GM10248 (cell line): ENCODE measurements at regions not wholly inside any gene's neighbourhood (a gene's known extent, or its start where the extent isn't known, plus 50 kb on each side); places are given as distances from the start of the nearest gene placed in this dataset.

Experiments
- CTCF ChIA-PET: fragments of 300-600 bp; sonication (Branson Sonifier 250); formaldehyde crosslinking; extraction: SDS; loops from one replicate; lab custom pipeline; 2021; ENCODE audit warnings: antibody characterized with exemption; lab: Yijun Ruan, JAX
- POLR2A ChIA-PET: fragments of 350-650 bp; sonication (Branson Sonifier 250); formaldehyde crosslinking; extraction: SDS; loops from one replicate; lab custom pipeline; 2020; ENCODE audit warnings: antibody characterized with exemption; lab: Yijun Ruan, JAX
- DNase-seq: peaks from one replicate; pipeline ENCODE4 v3.0.0; 2012; ENCODE audit errors: extremely low spot score
- TF ChIP-seq, protein P1 (sequence below): IDR thresholded peaks from 2 replicates; pipeline ENCODE4 v1.5.1; 2012; ENCODE audit warnings: mild to moderate bottlenecking, low read depth; ENCODE audit errors: extremely low read depth, missing control alignments, control extremely low read depth

DNA sequence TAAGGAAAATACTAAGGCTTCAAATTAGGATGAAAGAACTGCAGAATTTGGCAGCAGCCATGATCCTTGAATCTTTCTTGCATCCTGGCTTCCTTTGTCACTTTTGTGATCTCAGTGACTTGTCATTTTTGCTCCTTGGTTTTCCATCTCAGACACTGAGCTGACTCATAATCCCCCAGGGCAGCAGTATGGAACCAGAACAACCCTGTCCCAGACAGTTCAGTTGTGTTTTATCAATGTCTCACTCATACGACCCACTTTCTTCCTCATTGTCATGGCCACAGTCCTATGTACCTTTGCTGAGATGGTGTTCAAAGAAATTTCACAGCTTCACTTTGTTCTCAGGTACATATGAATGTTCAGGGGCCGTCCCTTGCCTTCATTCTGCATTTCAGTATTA, 488.5 kb upstream of the BTBD3 start:
- no peak for DNase-seq
- ChIA-PET POLR2A (no interaction called here), CTCF (no interaction called here)
- TF ChIP-seq, protein P1, sequence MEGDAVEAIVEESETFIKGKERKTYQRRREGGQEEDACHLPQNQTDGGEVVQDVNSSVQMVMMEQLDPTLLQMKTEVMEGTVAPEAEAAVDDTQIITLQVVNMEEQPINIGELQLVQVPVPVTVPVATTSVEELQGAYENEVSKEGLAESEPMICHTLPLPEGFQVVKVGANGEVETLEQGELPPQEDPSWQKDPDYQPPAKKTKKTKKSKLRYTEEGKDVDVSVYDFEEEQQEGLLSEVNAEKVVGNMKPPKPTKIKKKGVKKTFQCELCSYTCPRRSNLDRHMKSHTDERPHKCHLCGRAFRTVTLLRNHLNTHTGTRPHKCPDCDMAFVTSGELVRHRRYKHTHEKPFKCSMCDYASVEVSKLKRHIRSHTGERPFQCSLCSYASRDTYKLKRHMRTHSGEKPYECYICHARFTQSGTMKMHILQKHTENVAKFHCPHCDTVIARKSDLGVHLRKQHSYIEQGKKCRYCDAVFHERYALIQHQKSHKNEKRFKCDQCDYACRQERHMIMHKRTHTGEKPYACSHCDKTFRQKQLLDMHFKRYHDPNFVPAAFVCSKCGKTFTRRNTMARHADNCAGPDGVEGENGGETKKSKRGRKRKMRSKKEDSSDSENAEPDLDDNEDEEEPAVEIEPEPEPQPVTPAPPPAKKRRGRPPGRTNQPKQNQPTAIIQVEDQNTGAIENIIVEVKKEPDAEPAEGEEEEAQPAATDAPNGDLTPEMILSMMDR = no peak

DNA sequence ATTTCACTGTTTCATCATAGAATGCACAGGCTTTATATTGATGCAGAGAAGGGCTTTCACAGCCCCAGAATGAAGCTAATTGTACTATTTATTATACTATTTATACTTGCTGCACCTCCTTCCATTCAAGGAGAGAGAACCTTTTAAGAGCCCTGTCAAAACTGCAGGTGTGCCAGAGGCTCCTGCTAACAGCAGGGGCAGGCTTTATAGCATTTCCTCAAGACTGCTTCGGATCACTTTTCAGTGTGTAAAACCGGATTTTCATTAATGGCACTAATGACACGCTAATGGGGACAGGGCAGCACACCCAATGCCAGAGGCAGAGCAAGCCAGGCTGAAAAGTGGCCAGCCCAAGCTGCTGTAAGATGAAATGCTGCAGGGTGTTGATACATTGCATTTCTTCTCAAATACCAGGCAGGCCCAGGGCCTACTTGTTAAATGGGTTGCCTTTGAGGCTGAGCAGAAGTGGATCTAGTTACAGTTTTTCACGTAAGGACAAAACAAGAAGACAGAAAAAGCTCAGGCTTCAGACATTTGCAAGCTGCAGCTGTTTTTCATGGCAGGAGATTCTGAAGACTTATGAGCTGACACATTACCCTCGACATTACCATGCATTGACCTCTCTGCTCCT, 487.7 kb upstream of the BTBD3 start:
- DNase-seq = no peak
- TF ChIP-seq, protein P1 = no peak
- ChIA-PET CTCF (no interaction called here), POLR2A (no interaction called here)

DNA sequence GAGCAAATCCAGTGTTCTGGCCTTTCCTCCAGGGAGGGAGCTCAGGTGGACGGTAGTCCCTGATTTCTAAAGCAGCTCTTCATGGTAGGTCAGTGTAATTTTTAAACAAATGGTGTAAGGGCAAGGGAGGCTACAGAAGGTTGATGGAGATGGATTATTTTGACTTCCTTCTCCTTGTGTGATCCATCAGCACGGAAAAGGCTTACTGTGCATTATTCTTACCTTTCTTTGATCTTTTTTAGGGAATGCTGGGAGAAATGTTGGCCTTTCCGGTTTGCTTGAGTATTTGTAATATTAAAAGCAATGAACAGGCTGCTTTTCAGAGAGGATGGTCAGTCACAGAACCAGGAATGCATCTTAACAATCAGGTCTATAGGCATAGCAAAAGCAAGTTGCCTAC, 487.0 kb upstream of the BTBD3 start:
- CTCF ChIA-PET = no interaction called here
- DNase-seq = no peak
- POLR2A ChIA-PET = no interaction called here
- TF ChIP-seq, protein P1 = no peak

DNA sequence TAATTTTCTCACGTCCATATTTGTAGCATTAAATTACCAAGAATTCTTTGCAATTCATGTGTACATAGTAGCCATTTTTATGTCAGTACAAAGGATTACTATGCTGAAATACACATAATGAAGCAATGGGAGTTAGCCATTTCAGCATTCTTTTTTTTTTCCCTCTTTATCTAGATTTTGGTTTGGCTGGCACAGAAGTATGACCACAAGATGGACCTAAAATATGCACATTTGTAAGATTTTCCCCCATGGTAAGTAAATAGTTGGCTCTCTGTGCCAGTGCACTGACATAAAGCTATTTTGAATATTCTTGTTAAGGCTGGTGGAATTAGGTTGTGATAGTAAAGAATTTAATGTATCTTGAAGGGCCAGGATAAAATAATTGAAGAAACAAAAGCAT, 486.1 kb upstream of the BTBD3 start:
- TF ChIP-seq, protein P1 = no peak
- ChIA-PET CTCF (no interaction called here), POLR2A (no interaction called here)
- DNase-seq = no peak

DNA sequence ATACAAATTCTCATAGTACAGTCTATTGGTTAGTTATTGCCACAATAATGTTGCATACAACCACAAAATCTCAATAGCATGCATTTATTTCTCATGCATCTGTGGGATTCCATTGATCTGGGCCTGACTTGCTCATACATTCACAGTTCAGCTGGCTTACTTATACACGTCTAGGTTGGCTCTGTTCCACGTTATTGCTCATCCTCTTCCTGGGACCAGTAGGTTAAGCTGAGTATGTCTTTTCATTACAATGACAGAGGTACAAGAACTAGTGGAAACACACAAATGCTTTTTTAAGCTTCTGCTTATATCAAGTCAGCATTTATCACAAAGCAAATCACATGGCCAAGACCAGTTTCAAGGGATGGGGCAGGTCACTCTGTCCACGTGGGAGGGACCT, 485.3 kb upstream of the BTBD3 start:
- DNase-seq = no peak
- TF ChIP-seq, protein P1 = no peak
- CTCF ChIA-PET = interaction anchor here (0.9 kb wide), 1 partner anchor 14 kb away, joined by 3 read pairs; no protein-coding TSS in a partner anchor
- POLR2A ChIA-PET = no interaction called here

GRCh38 chr20:11436113-11436905, 481.4 kb upstream of the BTBD3 start:
- ChIA-PET POLR2A (no interaction called here), CTCF (no interaction called here)
- TF ChIP-seq, protein P1 = no peak
- no peak for DNase-seq
